ENCODE measurements at regions not wholly inside any gene's neighbourhood (a gene's known extent, or its start where the extent isn't known, plus 50 kb on each side); places are given as distances from the start of the nearest gene placed in this dataset.
"Not testable (repeated sequence)": the region's sequence is repeated elsewhere in the genome, so short reads cannot be mapped to it uniquely, and the experiment has no call there.

GRCh38 chr20:30281584-30282197 lies 975.8 kb upstream of the DEFB115 start:
- ChIA-PET CTCF (no interaction called here), POLR2A (no interaction called here)
- H3K27ac ChIP-seq (ENCODE audit: low read depth, low read length) = no peak overlapping the region
- no peak overlapping the region for H3K4me3 ChIP-seq (ENCODE audit: low read depth, low read length)
- TF ChIP-seq CTCF (IDR thresholded peaks at IDR 0.05; ENCODE audit: low read depth, low read length) = no peak
- no peaks in the 10 kb centered on the region for H3K27me3 ChIP-seq (ENCODE audit: control insufficient read depth, insufficient read depth, low read length)
- no peak for DNase-seq (ENCODE audit: low read depth, low spot score)
- H3K9me3 ChIP-seq (ENCODE audit: control insufficient read depth, insufficient read depth, low read length) = peaks cover 37% of the 10 kb centered on the region

- H3K9me3 ChIP-seq (ENCODE audit: control insufficient read depth, insufficient read depth, low read length) = peaks cover 37% of the 10 kb centered on the region
- CTCF ChIA-PET; H3K27ac ChIP-seq (ENCODE audit: low read depth, low read length); DNase-seq (ENCODE audit: low read depth, low spot score); H3K27me3 ChIP-seq (ENCODE audit: control insufficient read depth, insufficient read depth, low read length); POLR2A ChIA-PET: not testable (repeated sequence)
- peak overlapping the region; percentile 12; the same call in 1 of the 2 replicates for H3K4me3 ChIP-seq (ENCODE audit: low read depth, low read length)
Observed at GRCh38 chr20:30283476-30284280, 973.8 kb upstream of the DEFB115 start.

GRCh38 chr20:30284281-30284905 lies 973.1 kb upstream of the DEFB115 start:
- DNase-seq (ENCODE audit: low read depth, low spot score) = no peak
- no peaks in the 10 kb centered on the region for H3K27me3 ChIP-seq (ENCODE audit: control insufficient read depth, insufficient read depth, low read length)
- peak overlapping the region; percentile 12; the same call in 1 of the 2 replicates for H3K4me3 ChIP-seq (ENCODE audit: low read depth, low read length)
- peaks cover 37% of the 10 kb centered on the region for H3K9me3 ChIP-seq (ENCODE audit: control insufficient read depth, insufficient read depth, low read length)
- POLR2A ChIA-PET = no interaction called here
- no peak for TF ChIP-seq CTCF (IDR thresholded peaks at IDR 0.05; ENCODE audit: low read depth, low read length)
- CTCF ChIA-PET = no interaction called here
- H3K27ac ChIP-seq (ENCODE audit: low read depth, low read length) = no peak overlapping the region

- ChIA-PET CTCF (no interaction called here), POLR2A (no interaction called here)
Observed at GRCh38 chr20:30285677-30286076, 971.8 kb upstream of the DEFB115 start.

GRCh38 chr20:30286157-30286556 lies 971.3 kb upstream of the DEFB115 start:
- no peak for DNase-seq (ENCODE audit: low read depth, low spot score)
- Histone ChIP-seq H3K4me3 (ENCODE audit: low read depth, low read length) (no peak overlapping the region), H3K27me3 (ENCODE audit: control insufficient read depth, insufficient read depth, low read length) (no peaks in the 10 kb centered on the region), H3K27ac (ENCODE audit: low read depth, low read length) (no peak overlapping the region), H3K9me3 (ENCODE audit: control insufficient read depth, insufficient read depth, low read length) (peaks cover 35% of the 10 kb centered on the region)
- POLR2A ChIA-PET = no interaction called here
- TF ChIP-seq CTCF (IDR thresholded peaks at IDR 0.05; ENCODE audit: low read depth, low read length) = no peak
- CTCF ChIA-PET = no interaction called here

More at GRCh38 chr20:30285677-30286076, 971.8 kb upstream of the DEFB115 start:
- peaks cover 39% of the 10 kb centered on the region for H3K9me3 ChIP-seq (ENCODE audit: control insufficient read depth, insufficient read depth, low read length)
- H3K4me3 ChIP-seq (ENCODE audit: low read depth, low read length) = no peak overlapping the region
- no peak overlapping the region for H3K27ac ChIP-seq (ENCODE audit: low read depth, low read length)
- H3K27me3 ChIP-seq (ENCODE audit: control insufficient read depth, insufficient read depth, low read length) = no peaks in the 10 kb centered on the region
- TF ChIP-seq CTCF (IDR thresholded peaks at IDR 0.05; ENCODE audit: low read depth, low read length) = no peak
- DNase-seq (ENCODE audit: low read depth, low spot score) = no peak

GRCh38 chr20:30287459-30287858 lies 970.0 kb upstream of the DEFB115 start:
- DNase-seq (ENCODE audit: low read depth, low spot score); H3K27me3 ChIP-seq (ENCODE audit: control insufficient read depth, insufficient read depth, low read length); H3K4me3 ChIP-seq (ENCODE audit: low read depth, low read length); H3K27ac ChIP-seq (ENCODE audit: low read depth, low read length); CTCF ChIA-PET; POLR2A ChIA-PET: not testable (repeated sequence)
- H3K9me3 ChIP-seq (ENCODE audit: control insufficient read depth, insufficient read depth, low read length) = peaks cover 27% of the 10 kb centered on the region
